ENCODE measurements at regions not wholly inside any gene's neighbourhood (a gene's known extent, or its start where the extent isn't known, plus 50 kb on each side); places are given as distances from the start of the nearest gene placed in this dataset.

DNA sequence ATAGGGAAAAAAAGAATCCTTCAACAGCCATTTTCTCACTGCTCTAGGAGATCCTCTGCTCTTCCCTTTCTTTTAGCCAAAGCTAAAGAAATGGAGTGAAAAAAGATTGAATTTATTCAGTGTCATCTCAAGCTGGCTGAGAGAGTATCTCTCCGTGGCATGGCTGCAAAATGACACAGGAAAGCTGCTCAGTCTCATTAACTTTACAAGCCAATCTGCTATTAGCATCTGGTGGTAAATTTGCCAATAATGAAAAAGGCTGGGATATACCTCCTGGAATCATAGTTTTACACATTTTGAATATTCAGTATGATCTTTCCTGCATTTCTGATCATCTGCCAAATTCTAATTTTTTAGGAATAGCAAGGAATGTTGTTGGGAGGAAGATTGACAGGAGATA lies 176.8 kb upstream of the CHRM3 start:
- no peak overlapping the region for H3K4me3 ChIP-seq (ENCODE audit: low read depth, low read length)
- TF ChIP-seq, protein P1, sequence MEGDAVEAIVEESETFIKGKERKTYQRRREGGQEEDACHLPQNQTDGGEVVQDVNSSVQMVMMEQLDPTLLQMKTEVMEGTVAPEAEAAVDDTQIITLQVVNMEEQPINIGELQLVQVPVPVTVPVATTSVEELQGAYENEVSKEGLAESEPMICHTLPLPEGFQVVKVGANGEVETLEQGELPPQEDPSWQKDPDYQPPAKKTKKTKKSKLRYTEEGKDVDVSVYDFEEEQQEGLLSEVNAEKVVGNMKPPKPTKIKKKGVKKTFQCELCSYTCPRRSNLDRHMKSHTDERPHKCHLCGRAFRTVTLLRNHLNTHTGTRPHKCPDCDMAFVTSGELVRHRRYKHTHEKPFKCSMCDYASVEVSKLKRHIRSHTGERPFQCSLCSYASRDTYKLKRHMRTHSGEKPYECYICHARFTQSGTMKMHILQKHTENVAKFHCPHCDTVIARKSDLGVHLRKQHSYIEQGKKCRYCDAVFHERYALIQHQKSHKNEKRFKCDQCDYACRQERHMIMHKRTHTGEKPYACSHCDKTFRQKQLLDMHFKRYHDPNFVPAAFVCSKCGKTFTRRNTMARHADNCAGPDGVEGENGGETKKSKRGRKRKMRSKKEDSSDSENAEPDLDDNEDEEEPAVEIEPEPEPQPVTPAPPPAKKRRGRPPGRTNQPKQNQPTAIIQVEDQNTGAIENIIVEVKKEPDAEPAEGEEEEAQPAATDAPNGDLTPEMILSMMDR (conservative IDR thresholded peaks at IDR 0.05; ENCODE audit: low read depth, low read length) = no peak
- DNase-seq (ENCODE audit: low read depth) = no peak

GRCh38 chr1:239204401-239204800 lies 182.0 kb upstream of the CHRM3 start:
- TF ChIP-seq, protein P1 (conservative IDR thresholded peaks at IDR 0.05; ENCODE audit: low read depth, low read length) = no peak
- no peak overlapping the region for H3K4me3 ChIP-seq (ENCODE audit: low read depth, low read length)
- DNase-seq (ENCODE audit: low read depth) = no peak

DNA sequence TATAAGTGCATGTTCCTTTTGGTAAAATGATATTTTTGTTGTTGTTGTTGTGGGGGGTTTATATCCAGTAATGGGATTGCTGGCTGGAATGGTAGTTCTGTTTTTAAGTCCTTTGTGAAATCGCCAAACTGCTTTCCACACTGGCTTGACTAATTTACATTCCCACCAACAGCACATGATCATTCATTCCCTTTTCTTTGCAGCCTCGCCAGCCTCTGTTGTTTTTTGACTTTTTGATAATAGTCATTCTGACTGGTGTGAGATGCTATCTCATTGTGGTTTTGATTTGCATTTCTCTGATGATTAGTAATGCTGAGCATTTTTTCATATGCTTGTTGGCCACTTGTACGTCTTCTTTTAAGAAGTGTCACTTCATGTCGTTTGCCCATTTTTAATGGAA lies 188.5 kb upstream of the CHRM3 start:
- no peak overlapping the region for H3K4me3 ChIP-seq (ENCODE audit: low read depth, low read length)
- TF ChIP-seq, protein P1 (conservative IDR thresholded peaks at IDR 0.05; ENCODE audit: low read depth, low read length) = no peak
- DNase-seq (ENCODE audit: low read depth) = no peak

DNA sequence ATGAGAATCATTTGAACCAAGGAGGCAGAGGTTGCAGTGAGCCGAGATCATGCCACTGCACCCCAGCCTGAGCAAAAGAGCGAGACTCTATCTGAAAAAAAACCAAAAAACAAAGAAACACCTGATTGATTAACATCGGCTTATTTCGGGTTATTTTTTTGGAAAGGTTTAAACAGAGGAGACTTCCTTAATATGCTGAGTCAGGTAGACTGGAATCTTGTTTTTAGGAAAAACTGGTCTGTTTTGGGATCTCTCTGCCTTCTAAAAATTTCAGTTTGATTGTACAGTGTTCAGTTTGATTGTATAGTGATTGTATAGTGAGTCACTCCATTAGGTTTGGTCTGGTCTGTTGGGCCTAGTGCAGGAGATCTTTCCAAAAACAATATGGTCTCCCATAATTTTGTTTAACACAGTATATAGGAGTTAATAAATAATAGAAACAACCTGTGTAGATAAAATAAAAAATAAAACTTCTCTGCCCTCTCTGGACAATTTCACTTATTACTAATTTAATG lies 196.3 kb upstream of the CHRM3 start:
- TF ChIP-seq, protein P1 (conservative IDR thresholded peaks at IDR 0.05; ENCODE audit: low read depth, low read length) = no peak
- no peak for DNase-seq (ENCODE audit: low read depth)
- H3K4me3 ChIP-seq (ENCODE audit: low read depth, low read length) = no peak overlapping the region

DNA sequence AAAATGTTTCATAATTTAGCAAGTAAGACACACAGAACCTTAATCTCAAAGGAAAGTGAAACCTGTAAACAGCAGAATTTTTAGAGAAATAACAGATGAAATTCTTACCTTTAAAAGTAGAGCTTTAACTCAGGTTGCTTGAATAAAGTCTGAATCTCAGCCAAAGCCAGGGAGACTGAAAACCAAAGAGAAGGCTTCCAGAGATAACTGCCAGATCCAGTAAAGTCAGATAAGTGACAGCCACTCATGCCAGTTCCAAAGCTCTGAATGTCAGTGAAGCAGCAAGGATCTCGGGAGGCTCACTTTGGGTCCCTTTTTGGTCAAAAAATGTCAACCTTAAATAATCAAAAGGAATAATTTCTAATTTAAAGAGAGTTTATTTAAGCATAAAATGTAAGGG lies 199.9 kb upstream of the CHRM3 start:
- TF ChIP-seq, protein P1 (conservative IDR thresholded peaks at IDR 0.05; ENCODE audit: low read depth, low read length) = no peak
- H3K4me3 ChIP-seq (ENCODE audit: low read depth, low read length) = no peak overlapping the region
- DNase-seq (ENCODE audit: low read depth) = no peak

DNA sequence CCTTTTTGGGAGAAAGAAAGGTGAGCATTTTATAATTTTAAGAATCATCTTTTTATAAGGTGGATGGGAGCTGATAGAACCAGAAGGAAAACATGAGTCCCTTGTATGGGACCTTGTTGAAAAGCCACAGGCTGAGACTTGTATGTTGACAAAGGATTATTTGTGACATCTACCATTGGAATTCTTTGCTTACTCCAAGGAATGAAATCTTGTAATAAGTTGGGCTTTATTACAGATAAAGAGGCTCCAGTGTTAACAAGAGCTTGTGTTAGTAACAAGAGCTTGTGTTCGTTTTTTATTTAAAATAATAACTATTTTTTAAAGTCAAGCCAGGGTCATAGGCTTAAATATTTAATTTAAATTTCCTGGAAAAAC lies 201.1 kb upstream of the CHRM3 start:
- TF ChIP-seq, protein P1 (conservative IDR thresholded peaks at IDR 0.05; ENCODE audit: low read depth, low read length) = no peak
- no peak overlapping the region for H3K4me3 ChIP-seq (ENCODE audit: low read depth, low read length)
- no peak for DNase-seq (ENCODE audit: low read depth)

DNA sequence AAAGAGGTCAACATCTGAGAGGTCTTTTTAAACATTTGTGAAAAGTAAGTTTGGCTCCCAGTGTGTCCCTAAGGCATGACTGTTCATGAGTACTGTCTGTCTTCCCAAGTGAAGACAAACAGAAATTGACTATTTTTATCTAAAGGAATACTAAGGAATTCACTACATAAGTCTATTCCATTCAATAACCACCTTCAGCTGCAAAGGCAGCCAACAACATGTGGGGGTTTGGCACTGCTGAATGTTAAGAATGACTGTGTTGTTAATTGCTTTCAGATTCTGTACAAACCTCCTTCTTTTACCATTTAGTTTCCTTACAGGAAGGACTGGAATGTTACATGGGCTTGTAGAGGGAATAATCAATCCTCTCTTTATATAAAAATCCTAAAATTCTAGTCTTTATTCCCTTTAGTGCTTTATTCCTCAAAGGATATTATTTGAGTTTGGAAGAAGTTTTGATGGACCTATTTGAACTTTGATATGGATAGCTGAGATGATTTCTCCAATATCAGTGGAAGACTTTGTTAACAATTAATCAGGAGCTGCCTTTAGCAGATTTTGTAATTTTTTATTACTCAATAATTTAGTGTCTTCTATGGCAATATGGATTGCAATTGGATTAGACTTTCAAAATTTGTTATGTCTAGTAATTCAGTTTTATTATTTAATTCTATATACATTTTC lies 201.7 kb upstream of the CHRM3 start:
- TF ChIP-seq, protein P1 (conservative IDR thresholded peaks at IDR 0.05; ENCODE audit: low read depth, low read length) = no peak
- DNase-seq (ENCODE audit: low read depth) = no peak
- H3K4me3 ChIP-seq (ENCODE audit: low read depth, low read length) = no peak overlapping the region

Measured in epithelial cell of proximal tubule (primary cell).